B cell (primary cell): ENCODE measurements at regions not wholly inside any gene's neighbourhood (a gene's known extent, or its start where the extent isn't known, plus 50 kb on each side); places are given as distances from the start of the nearest gene placed in this dataset.

Experiments
- ATAC-seq: fragments of 200-7000 bp; cut with Tn5 transposase; one replicate; pipeline ENCODE4 v1.10.0; 2021; ENCODE audit warnings: low read depth, mild to moderate bottlenecking, moderate number of reproducible peaks, moderate library complexity
- CTCF ChIA-PET: fragments of 350-600 bp; sonication (Branson Sonifier 250); formaldehyde crosslinking; loops from one replicate; lab custom pipeline; 2021; ENCODE audit warnings: antibody characterized with exemption, inconsistent platforms; lab: Charles Lee
- POLR2A ChIA-PET: fragments of 350-600 bp; sonication (Branson Sonifier 250); formaldehyde crosslinking; loops from one replicate; lab custom pipeline; 2021; ENCODE audit warnings: antibody characterized with exemption; lab: Charles Lee
- DNase-seq: peaks from one replicate; pipeline ENCODE4 v3.0.0; 2013
- H2AFZ ChIP-seq: 2 replicates; pipeline ENCODE4 v1.6.1; 2012; ENCODE audit warnings: mild to moderate bottlenecking, low read depth, low read length; ENCODE audit not compliant: insufficient read depth, poor library complexity, severe bottlenecking
- H3K27ac ChIP-seq, 2 donors: 1 replicate in 1 of 2; 2 replicates in 1 of 2; pipeline ENCODE4 v1.5.1; 2012 to 2013; ENCODE audit warnings: low read length in 2 of 2, mild to moderate bottlenecking in 2 of 2, moderate library complexity in 1 of 2
- H3K27me3 ChIP-seq, 4 experiments: fragments of 200-600 bp in 1 of 4; sonication (generic) in 1 of 4; replicated peaks in 1 of 4; 1 replicate in 2 of 4; 2 replicates in 2 of 4; pipeline versions ENCODE4 v1.6.1 to v1.7.0; 2013 to 2016; ENCODE audit warnings: low read length in 3 of 4, mild to moderate bottlenecking in 2 of 4, mixed read lengths in 1 of 4, moderate library complexity in 1 of 4; ENCODE audit not compliant: insufficient read depth in 4 of 4, control insufficient read depth in 3 of 4; ENCODE audit errors: control extremely low read depth in 1 of 4
- H3K36me3 ChIP-seq, 2 experiments: replicated peaks in 1 of 2; 1 replicate in 1 of 2; 2 replicates in 1 of 2; pipeline versions ENCODE4 v1.6.1 to v1.7.1; 2013; ENCODE audit warnings: low read length in 1 of 2; ENCODE audit not compliant: insufficient read depth in 2 of 2, control insufficient read depth in 1 of 2; ENCODE audit errors: control extremely low read depth in 1 of 2, extremely low read depth in 1 of 2
- H3K4me1 ChIP-seq, 2 donors: fragments of 200-600 bp in 1 of 2; sonication (generic) in 1 of 2; 1 replicate in 1 of 2; 2 replicates in 1 of 2; pipeline versions ENCODE4 v1.5.1 to v1.6.1; 2013 to 2017; ENCODE audit warnings: low read length in 2 of 2; ENCODE audit not compliant: control insufficient read depth in 2 of 2, insufficient read depth in 2 of 2
- H3K4me2 ChIP-seq: replicated peaks from 2 replicates; pipeline ENCODE3; 2012; ENCODE audit warnings: mild to moderate bottlenecking, low read depth, low read length; ENCODE audit not compliant: poor library complexity, severe bottlenecking
- H3K4me3 ChIP-seq, 5 experiments: fragments of 200-600 bp in 1 of 5; sonication (generic) in 1 of 5; 1 replicate in 3 of 5; 2 replicates in 2 of 5; pipeline versions ENCODE4 v1.5.1 to v1.7.0; 2011 to 2016; ENCODE audit warnings: low read length in 4 of 5, mild to moderate bottlenecking in 4 of 5, low read depth in 2 of 5, control low read depth in 1 of 5, moderate library complexity in 1 of 5; ENCODE audit not compliant: insufficient read depth in 1 of 5; ENCODE audit errors: control extremely low read depth in 1 of 5, extremely low read depth in 1 of 5
- H3K79me2 ChIP-seq: fragments of 200-600 bp; sonication (generic); one replicate; pipeline ENCODE4 v1.6.0; 2016; ENCODE audit warnings: low read length; ENCODE audit not compliant: control insufficient read depth, insufficient read depth
- H3K9ac ChIP-seq: fragments of 200-600 bp; sonication (generic); 2 replicates; pipeline ENCODE4 v1.6.1; 2017; ENCODE audit warnings: mild to moderate bottlenecking, low read length, moderate library complexity
- H3K9me3 ChIP-seq, 3 donors: one replicate each; pipeline versions ENCODE4 v1.6.1 to v1.7.1; 2013; ENCODE audit warnings: low read length in 2 of 3; ENCODE audit not compliant: control insufficient read depth in 2 of 3, insufficient read depth in 1 of 3; ENCODE audit errors: control extremely low read depth in 1 of 3
- H4K20me1 ChIP-seq: 2 replicates; pipeline ENCODE4 v1.6.0; 2012; ENCODE audit warnings: mild to moderate bottlenecking, low read length; ENCODE audit not compliant: insufficient read depth, control insufficient read depth, poor library complexity, severe bottlenecking
- H3K27ac Mint-ChIP-seq: one replicate; pipeline ENCODE4 v1.8.0; 2021; ENCODE audit warnings: mixed read lengths
- H3K27me3 Mint-ChIP-seq: one replicate; pipeline ENCODE4 v1.8.0; 2021; ENCODE audit warnings: mixed read lengths
- H3K4me1 Mint-ChIP-seq: one replicate; pipeline ENCODE4 v1.8.0; 2021; ENCODE audit warnings: mixed read lengths
- H3K4me3 Mint-ChIP-seq: one replicate; pipeline ENCODE4 v1.8.0; 2021; ENCODE audit warnings: mixed read lengths
- H3K9me3 Mint-ChIP-seq: one replicate; pipeline ENCODE4 v1.8.0; 2022; ENCODE audit warnings: mixed read lengths; ENCODE audit not compliant: insufficient read depth
- EZH2 ChIP-seq: IDR thresholded peaks from 2 replicates; pipeline ENCODE4 v1.6.1; 2012; ENCODE audit warnings: borderline replicate concordance, low read depth, mild to moderate bottlenecking, moderate library complexity, low read length; ENCODE audit not compliant: insufficient read depth, poor library complexity, severe bottlenecking
- WGBS: methylation state at CpG from one replicate; pipeline ENCODE4 v1.1.5; 2013; ENCODE audit warnings: missing lambda C conversion rate; ENCODE audit not compliant: insufficient coverage; 5-methylcytosine and 5-hydroxymethylcytosine counted together
- intact Hi-C: fragments of 100-400 bp; cut with micrococcal nuclease; formaldehyde crosslinking; loops from one replicate; pipeline ENCODE4 v1.10.0; 2022
- TF ChIP-seq, protein P1 (sequence below): fragments of 200-600 bp; IDR thresholded peaks from one replicate; pipeline ENCODE4 v1.8.0; 2022; ENCODE audit warnings: antibody characterized with exemption, mild to moderate bottlenecking

GRCh38 chr4:81356621-81357020 is 115.1 kb downstream of the RASGEF1B start:
- Mint-ChIP-seq H3K9me3 (no peaks in the 10 kb centered on the region), H3K27ac (no peak overlapping the region), H3K4me3 (no peak overlapping the region), H3K4me1 (no peaks in the 10 kb centered on the region), H3K27me3 (peaks cover 19% of the 10 kb centered on the region)
- no peak overlapping the region for H3K4me3 ChIP-seq
- TF ChIP-seq EZH2, result no peak
- TF ChIP-seq, protein P1, sequence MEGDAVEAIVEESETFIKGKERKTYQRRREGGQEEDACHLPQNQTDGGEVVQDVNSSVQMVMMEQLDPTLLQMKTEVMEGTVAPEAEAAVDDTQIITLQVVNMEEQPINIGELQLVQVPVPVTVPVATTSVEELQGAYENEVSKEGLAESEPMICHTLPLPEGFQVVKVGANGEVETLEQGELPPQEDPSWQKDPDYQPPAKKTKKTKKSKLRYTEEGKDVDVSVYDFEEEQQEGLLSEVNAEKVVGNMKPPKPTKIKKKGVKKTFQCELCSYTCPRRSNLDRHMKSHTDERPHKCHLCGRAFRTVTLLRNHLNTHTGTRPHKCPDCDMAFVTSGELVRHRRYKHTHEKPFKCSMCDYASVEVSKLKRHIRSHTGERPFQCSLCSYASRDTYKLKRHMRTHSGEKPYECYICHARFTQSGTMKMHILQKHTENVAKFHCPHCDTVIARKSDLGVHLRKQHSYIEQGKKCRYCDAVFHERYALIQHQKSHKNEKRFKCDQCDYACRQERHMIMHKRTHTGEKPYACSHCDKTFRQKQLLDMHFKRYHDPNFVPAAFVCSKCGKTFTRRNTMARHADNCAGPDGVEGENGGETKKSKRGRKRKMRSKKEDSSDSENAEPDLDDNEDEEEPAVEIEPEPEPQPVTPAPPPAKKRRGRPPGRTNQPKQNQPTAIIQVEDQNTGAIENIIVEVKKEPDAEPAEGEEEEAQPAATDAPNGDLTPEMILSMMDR, result no peak
- no peaks in the 10 kb centered on the region for H3K27me3 ChIP-seq
- H3K4me1 ChIP-seq, result no peaks in the 10 kb centered on the region
- DNase-seq, result no peak
- WGBS, result no CpG with 5 or more reads among the region's 1 CpG
- no peaks in the 10 kb centered on the region for H3K9me3 ChIP-seq
- CTCF ChIA-PET, result interaction anchor here (2.2 kb wide), 1 partner anchor 994 kb away, joined by 6 read pairs; no protein-coding TSS in a partner anchor
- intact Hi-C loops, result no loop called here
- no peak overlapping the region for H2AFZ ChIP-seq
- no peak overlapping the region for H3K27ac ChIP-seq
- H3K4me2 ChIP-seq, result no peak overlapping the region
- ATAC-seq, result no peak
- H3K79me2 ChIP-seq, result no peaks in the 10 kb centered on the region
- H4K20me1 ChIP-seq, result no peaks in the 10 kb centered on the region
- no peaks in the 10 kb centered on the region for H3K36me3 ChIP-seq
- POLR2A ChIA-PET, result no interaction called here
- no peak overlapping the region for H3K9ac ChIP-seq

DNA sequence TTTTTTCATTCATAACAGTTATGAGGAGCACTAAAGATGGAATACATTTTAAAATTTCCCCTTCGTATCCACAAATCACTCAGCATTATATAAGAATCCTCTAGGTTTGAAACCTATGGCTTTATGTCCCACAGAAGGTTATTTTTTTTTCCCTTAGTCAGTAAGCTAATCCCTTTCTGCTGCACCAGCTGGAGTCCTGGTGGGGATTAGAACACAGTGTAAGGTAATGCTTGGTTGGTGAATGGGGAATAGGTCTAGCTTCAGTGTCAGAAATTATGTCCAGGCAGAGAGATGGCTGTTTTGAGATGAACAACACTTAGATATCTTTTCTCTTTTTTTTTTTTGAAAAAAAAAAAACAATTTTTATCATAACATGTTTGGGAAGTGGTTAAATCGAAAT is 116.6 kb downstream of the RASGEF1B start:
- Histone ChIP-seq H3K36me3 (no peaks in the 10 kb centered on the region), H3K79me2 (no peaks in the 10 kb centered on the region), H2AFZ (no peak overlapping the region), H3K9me3 (no peaks in the 10 kb centered on the region), H3K4me1 (no peaks in the 10 kb centered on the region), H3K27ac (no peak overlapping the region), H3K4me3 (no peak overlapping the region), H3K9ac (no peak overlapping the region), H4K20me1 (no peaks in the 10 kb centered on the region), H3K27me3 (no peaks in the 10 kb centered on the region), H3K4me2 (no peak overlapping the region)
- POLR2A ChIA-PET, result no interaction called here
- intact Hi-C loops, result no loop called here
- ATAC-seq, result no peak
- Mint-ChIP-seq H3K4me3 (no peak overlapping the region), H3K27ac (no peak overlapping the region), H3K9me3 (no peaks in the 10 kb centered on the region), H3K4me1 (no peaks in the 10 kb centered on the region), H3K27me3 (peaks cover 19% of the 10 kb centered on the region)
- no peak for TF ChIP-seq EZH2
- TF ChIP-seq, protein P1, result no peak
- DNase-seq, result no peak
- CTCF ChIA-PET, result interaction anchor here (1.9 to 2.2 kb wide), 2 partner anchors 12 to 993 kb away, joined by 5 to 6 read pairs; no protein-coding TSS in a partner anchor
- no CpG with 5 or more reads among the region's 2 CpGs for WGBS
